ENCODE measurements at regions not wholly inside any gene's neighbourhood (a gene's known extent, or its start where the extent isn't known, plus 50 kb on each side); places are given as distances from the start of the nearest gene placed in this dataset.

- no peaks in the 10 kb centered on the region for H3K9me3 ChIP-seq
- no peaks in the 10 kb centered on the region for H3K36me3 ChIP-seq
- H3K27me3 ChIP-seq, result no peaks in the 10 kb centered on the region
- no peak overlapping the region for H3K4me3 ChIP-seq
- no peak for TF ChIP-seq POLR2A (IDR thresholded peaks at IDR 0.05)
- no peak for TF ChIP-seq CTCF (IDR thresholded peaks at IDR 0.05)
- intact Hi-C loops (cut with DNase I), result no loop called here
- 41 to 47% methylated on average over 3 of the region's 3 CpGs for WGBS, 2 donors
- H3K27ac ChIP-seq, result peak overlapping the region in 3 of 4 donors; percentile 48 to 69 (median 67)
- no peak for DNase-seq
- H3K4me1 ChIP-seq, result no peaks in the 10 kb centered on the region
Measured at GRCh38 chr1:192913683-192914082, 104.8 kb downstream of the RGS2 start.

- WGBS, 2 donors, result 53 to 56% methylated on average over 1 of the region's 1 CpG
Measured at GRCh38 chr1:192914092-192914491, 105.3 kb downstream of the RGS2 start.

GRCh38 chr1:192914696-192915095 lies 105.9 kb downstream of the RGS2 start:
- Histone ChIP-seq H3K4me3 (no peak overlapping the region), H3K27me3 (no peaks in the 10 kb centered on the region), H3K9me3 (no peaks in the 10 kb centered on the region), H3K4me1 (no peaks in the 10 kb centered on the region), H3K36me3 (no peaks in the 10 kb centered on the region), H3K27ac (peak overlapping the region in 3 of 4 donors; percentile 19 to 67 (median 66))
- WGBS, 2 donors, result 53 to 86% methylated on average over 2 of the region's 2 CpGs
- no peak for TF ChIP-seq CTCF (IDR thresholded peaks at IDR 0.05)
- TF ChIP-seq POLR2A (IDR thresholded peaks at IDR 0.05), result no peak
- intact Hi-C loops (cut with DNase I), result no loop called here
- DNase-seq, result no peak

More at GRCh38 chr1:192914092-192914491, 105.3 kb downstream of the RGS2 start:
- intact Hi-C loops (cut with DNase I), result no loop called here
- Histone ChIP-seq H3K36me3 (no peaks in the 10 kb centered on the region), H3K9me3 (no peaks in the 10 kb centered on the region), H3K4me3 (no peak overlapping the region), H3K27me3 (no peaks in the 10 kb centered on the region), H3K27ac (peak overlapping the region in 3 of 4 donors; percentile 48 to 69 (median 67)), H3K4me1 (no peaks in the 10 kb centered on the region)
- TF ChIP-seq POLR2A (IDR thresholded peaks at IDR 0.05), result no peak
- no peak for TF ChIP-seq CTCF (IDR thresholded peaks at IDR 0.05)
- no peak for DNase-seq

GRCh38 chr1:192916021-192916420 lies 107.2 kb downstream of the RGS2 start:
- WGBS, 2 donors, result 77 to 90% methylated on average over 1 of the region's 1 CpG

GRCh38 chr1:192918259-192918658 lies 109.4 kb downstream of the RGS2 start:
- Histone ChIP-seq H3K27ac (no peak overlapping the region), H3K4me3 (no peak overlapping the region), H3K4me1 (no peaks in the 10 kb centered on the region), H3K36me3 (no peaks in the 10 kb centered on the region), H3K9me3 (no peaks in the 10 kb centered on the region), H3K27me3 (no peaks in the 10 kb centered on the region)
- WGBS, 2 donors, result 56 to 59% methylated on average over 1 of the region's 1 CpG
- no peak for DNase-seq
- intact Hi-C loops (cut with DNase I), result no loop called here
- TF ChIP-seq CTCF (IDR thresholded peaks at IDR 0.05) (no peak), POLR2A (IDR thresholded peaks at IDR 0.05) (no peak)

More at GRCh38 chr1:192916021-192916420, 107.2 kb downstream of the RGS2 start:
- intact Hi-C loops (cut with DNase I), result no loop called here
- no peak overlapping the region for H3K27ac ChIP-seq
- DNase-seq, result no peak
- no peaks in the 10 kb centered on the region for H3K4me1 ChIP-seq
- TF ChIP-seq CTCF (IDR thresholded peaks at IDR 0.05) (no peak), POLR2A (IDR thresholded peaks at IDR 0.05) (no peak)
- no peaks in the 10 kb centered on the region for H3K27me3 ChIP-seq
- no peaks in the 10 kb centered on the region for H3K36me3 ChIP-seq
- H3K4me3 ChIP-seq, result no peak overlapping the region
- H3K9me3 ChIP-seq, result no peaks in the 10 kb centered on the region

Measured in esophagus squamous epithelium (tissue), 5 donors.